ENCODE measurements at regions not wholly inside any gene's neighbourhood (a gene's known extent, or its start where the extent isn't known, plus 50 kb on each side); places are given as distances from the start of the nearest gene placed in this dataset.
A peak's percentile ranks its signal among the peaks of the same experiment; 100 is the strongest.

- H3K36me3 Mint-ChIP-seq (ENCODE audit: low read depth), result no peaks in the 10 kb centered on the region
- TF ChIP-seq ZNF462 (CRISPR knock-in tag; IDR thresholded peaks at IDR 0.05), result no peak
- no peak for ATAC-seq
- no peak overlapping the region for H3K4me3 Mint-ChIP-seq
- peaks cover 2% of the 10 kb centered on the region for H3K27me3 Mint-ChIP-seq (ENCODE audit: insufficient read depth, low read depth, poor library complexity)
- H3K9me2 ChIP-seq (ENCODE audit: insufficient read depth), result no peaks in the 10 kb centered on the region
- peak overlapping the region; percentile 54 for H3K4me2 ChIP-seq
- peak overlapping the region; percentile 70; the same call in 1 of the 2 replicates for H3K27ac Mint-ChIP-seq
- H3K4me1 Mint-ChIP-seq, result peaks cover 30% of the 10 kb centered on the region
- no peaks in the 10 kb centered on the region for H3F3A ChIP-seq (replicated peaks; ENCODE audit: low read depth)
- peaks cover 30% of the 10 kb centered on the region for H3K4me1 ChIP-seq (ENCODE audit: insufficient read depth)
- H3K9me3 Mint-ChIP-seq, result no peaks in the 10 kb centered on the region
- H2AFZ ChIP-seq, result no peak overlapping the region
- no peak overlapping the region for H3K4me3 ChIP-seq
- H4K20me1 ChIP-seq (replicated peaks; ENCODE audit: insufficient read depth), result no peaks in the 10 kb centered on the region
- no peaks in the 10 kb centered on the region for H3K79me2 ChIP-seq (replicated peaks; ENCODE audit: insufficient read depth)
- no peak overlapping the region for H3K27ac ChIP-seq (ENCODE audit: low read depth)
- H3K27me3 ChIP-seq (ENCODE audit: insufficient read depth), result no peaks in the 10 kb centered on the region
- H3K36me3 ChIP-seq (ENCODE audit: insufficient read depth), result no peaks in the 10 kb centered on the region
- no peak for DNase-seq (ENCODE audit: low spot score)
Measured at GRCh38 chr21:27024971-27025370, 58.1 kb upstream of the ADAMTS5 start.

- Mint-ChIP-seq H3K4me1 (peaks cover 35% of the 10 kb centered on the region), H3K36me3 (ENCODE audit: low read depth) (no peaks in the 10 kb centered on the region), H3K4me3 (no peak overlapping the region), H3K27ac (no peak overlapping the region), H3K9me3 (no peaks in the 10 kb centered on the region), H3K27me3 (ENCODE audit: insufficient read depth, low read depth, poor library complexity) (peaks cover 2% of the 10 kb centered on the region)
- Histone ChIP-seq H2AFZ (no peak overlapping the region), H3K27ac (ENCODE audit: low read depth) (no peak overlapping the region), H3K79me2 (replicated peaks; ENCODE audit: insufficient read depth) (no peaks in the 10 kb centered on the region), H3K36me3 (ENCODE audit: insufficient read depth) (no peaks in the 10 kb centered on the region), H4K20me1 (replicated peaks; ENCODE audit: insufficient read depth) (no peaks in the 10 kb centered on the region), H3K4me3 (no peak overlapping the region), H3K4me2 (no peak overlapping the region), H3K27me3 (ENCODE audit: insufficient read depth) (no peaks in the 10 kb centered on the region), H3F3A (replicated peaks; ENCODE audit: low read depth) (no peaks in the 10 kb centered on the region), H3K4me1 (ENCODE audit: insufficient read depth) (peaks cover 33% of the 10 kb centered on the region), H3K9me2 (ENCODE audit: insufficient read depth) (no peaks in the 10 kb centered on the region)
- DNase-seq (ENCODE audit: low spot score), result no peak
- no peak for ATAC-seq
- TF ChIP-seq STAT1 (IDR thresholded peaks at IDR 0.05; ENCODE audit: unreplicated experiment) (no peak), ZNF462 (CRISPR knock-in tag; IDR thresholded peaks at IDR 0.05) (no peak), ZNF114 (CRISPR knock-in tag; IDR thresholded peaks at IDR 0.05) (no peak), POLR2AphosphoS5 (IDR thresholded peaks at IDR 0.05; ENCODE audit: low read depth) (no peak), ETS1 (IDR thresholded peaks at IDR 0.05) (no peak), JUNB (IDR thresholded peaks at IDR 0.05; ENCODE audit: unreplicated experiment) (no peak)
Measured at GRCh38 chr21:27024301-27024700, 57.4 kb upstream of the ADAMTS5 start.

Data from GM23338 (cell line).